Neuron (in vitro differentiated cells): ENCODE measurements at regions not wholly inside any gene's neighbourhood (a gene's known extent, or its start where the extent isn't known, plus 50 kb on each side); places are given as distances from the start of the nearest gene placed in this dataset.
"Not testable (repeated sequence)": the region's sequence is repeated elsewhere in the genome, so short reads cannot be mapped to it uniquely, and the experiment has no call there.

Source experiments
- H2AFZ ChIP-seq: one replicate; pipeline ENCODE4 v1.6.1; 2013; ENCODE audit warnings: low read depth, mild to moderate bottlenecking, inconsistent platforms, low read length, moderate library complexity
- H3K27me3 ChIP-seq: one replicate; pipeline ENCODE4 v1.6.1; 2013; ENCODE audit warnings: low read length; ENCODE audit not compliant: insufficient read depth
- H3K36me3 ChIP-seq: one replicate; pipeline ENCODE4 v1.6.1; 2013; ENCODE audit warnings: low read length; ENCODE audit not compliant: insufficient read depth
- H3K4me1 ChIP-seq: one replicate; pipeline ENCODE4 v1.6.1; 2013; ENCODE audit warnings: low read length; ENCODE audit not compliant: insufficient read depth
- H3K4me3 ChIP-seq: 2 replicates; pipeline ENCODE4 v1.5.1; 2013; ENCODE audit warnings: mild to moderate bottlenecking, low read length, moderate library complexity
- H3K9me3 ChIP-seq: one replicate; pipeline ENCODE4 v1.6.1; 2013; ENCODE audit warnings: low read length

- H3K36me3 ChIP-seq: no peaks in the 10 kb centered on the region
- H3K4me3 ChIP-seq: no peak overlapping the region
- no peaks in the 10 kb centered on the region for H3K27me3 ChIP-seq
- H3K4me1 ChIP-seq: peaks cover 8% of the 10 kb centered on the region
- peaks cover 6% of the 10 kb centered on the region for H3K9me3 ChIP-seq
- H2AFZ ChIP-seq: no peak overlapping the region
These were observed 84.6 kb upstream of the EZR start for GRCh38 chr6:158903801-158904200.

- Histone ChIP-seq H3K27me3 (no peaks in the 10 kb centered on the region), H3K36me3 (no peaks in the 10 kb centered on the region), H3K4me1 (peaks cover 8% of the 10 kb centered on the region), H3K9me3 (peaks cover 2% of the 10 kb centered on the region), H3K4me3 (no peak overlapping the region), H2AFZ (no peak overlapping the region)
These were observed 81.6 kb upstream of the EZR start for GRCh38 chr6:158900663-158901312.

GRCh38 chr6:158897236-158897635 is 78.1 kb upstream of the EZR start:
- H3K36me3 ChIP-seq: no peaks in the 10 kb centered on the region
- H3K9me3 ChIP-seq: no peaks in the 10 kb centered on the region
- peaks cover 23% of the 10 kb centered on the region for H3K4me1 ChIP-seq
- H3K27me3 ChIP-seq: no peaks in the 10 kb centered on the region
- H2AFZ ChIP-seq: no peak overlapping the region
- H3K4me3 ChIP-seq: no peak overlapping the region

GRCh38 chr6:158895661-158896060 is 76.5 kb upstream of the EZR start:
- H3K9me3 ChIP-seq: no peaks in the 10 kb centered on the region
- no peak overlapping the region for H3K4me3 ChIP-seq
- peaks cover 20% of the 10 kb centered on the region for H3K4me1 ChIP-seq
- H3K27me3 ChIP-seq: no peaks in the 10 kb centered on the region
- H3K36me3 ChIP-seq: no peaks in the 10 kb centered on the region
- H2AFZ ChIP-seq: no peak overlapping the region

GRCh38 chr6:158894193-158894592 is 75.0 kb upstream of the EZR start:
- Histone ChIP-seq H3K4me3 (no peak overlapping the region), H3K27me3 (no peaks in the 10 kb centered on the region), H3K36me3 (no peaks in the 10 kb centered on the region)

GRCh38 chr6:158892266-158892665 is 73.1 kb upstream of the EZR start:
- H3K36me3 ChIP-seq: no peaks in the 10 kb centered on the region
- H3K27me3 ChIP-seq: no peaks in the 10 kb centered on the region
- H3K9me3 ChIP-seq: no peaks in the 10 kb centered on the region
- no peak overlapping the region for H3K4me3 ChIP-seq
- no peak overlapping the region for H2AFZ ChIP-seq
- peaks cover 15% of the 10 kb centered on the region for H3K4me1 ChIP-seq

More at GRCh38 chr6:158894193-158894592, 75.0 kb upstream of the EZR start:
- no peaks in the 10 kb centered on the region for H3K9me3 ChIP-seq
- H2AFZ ChIP-seq: no peak overlapping the region
- H3K4me1 ChIP-seq: peaks cover 15% of the 10 kb centered on the region

- H2AFZ ChIP-seq, H3K9me3 ChIP-seq, H3K27me3 ChIP-seq, H3K4me3 ChIP-seq, H3K36me3 ChIP-seq: not testable (repeated sequence)
- peaks cover 15% of the 10 kb centered on the region for H3K4me1 ChIP-seq
These were observed 72.4 kb upstream of the EZR start for GRCh38 chr6:158891560-158891959.

GRCh38 chr6:158888171-158888570 is 69.0 kb upstream of the EZR start:
- not testable (repeated sequence) for H3K27me3 ChIP-seq, H3K4me1 ChIP-seq, H3K36me3 ChIP-seq, H3K4me3 ChIP-seq, H2AFZ ChIP-seq, H3K9me3 ChIP-seq

- not testable (repeated sequence) for H3K4me1 ChIP-seq, H3K9me3 ChIP-seq
These were observed 67.3 kb upstream of the EZR start for GRCh38 chr6:158886346-158886977.

GRCh38 chr6:158881884-158882283 is 62.7 kb upstream of the EZR start:
- H3K36me3 ChIP-seq, H3K9me3 ChIP-seq, H2AFZ ChIP-seq, H3K27me3 ChIP-seq, H3K4me3 ChIP-seq, H3K4me1 ChIP-seq: not testable (repeated sequence)

More at GRCh38 chr6:158886346-158886977, 67.3 kb upstream of the EZR start:
- not testable (repeated sequence) for H3K27me3 ChIP-seq, H3K36me3 ChIP-seq, H3K4me3 ChIP-seq, H2AFZ ChIP-seq

GRCh38 chr6:158881276-158881675 is 62.1 kb upstream of the EZR start:
- not testable (repeated sequence) for H3K27me3 ChIP-seq, H2AFZ ChIP-seq, H3K4me1 ChIP-seq, H3K9me3 ChIP-seq, H3K4me3 ChIP-seq, H3K36me3 ChIP-seq

GRCh38 chr6:158879180-158879579 is 60.0 kb upstream of the EZR start:
- Histone ChIP-seq H3K9me3 (no peaks in the 10 kb centered on the region), H2AFZ (no peak overlapping the region), H3K4me1 (no peaks in the 10 kb centered on the region), H3K27me3 (no peaks in the 10 kb centered on the region), H3K36me3 (no peaks in the 10 kb centered on the region), H3K4me3 (no peak overlapping the region)

- Histone ChIP-seq H3K4me3 (no peak overlapping the region), H3K27me3 (no peaks in the 10 kb centered on the region), H3K36me3 (no peaks in the 10 kb centered on the region), H2AFZ (no peak overlapping the region), H3K4me1 (no peaks in the 10 kb centered on the region), H3K9me3 (no peaks in the 10 kb centered on the region)
These were observed 58.5 kb upstream of the EZR start for GRCh38 chr6:158877716-158878115.

GRCh38 chr6:158876886-158877285 is 57.7 kb upstream of the EZR start:
- no peaks in the 10 kb centered on the region for H3K27me3 ChIP-seq
- H3K4me1 ChIP-seq: no peaks in the 10 kb centered on the region
- H3K9me3 ChIP-seq: no peaks in the 10 kb centered on the region
- H3K4me3 ChIP-seq: no peak overlapping the region
- no peaks in the 10 kb centered on the region for H3K36me3 ChIP-seq
- H2AFZ ChIP-seq: no peak overlapping the region
